ENCODE measurements at regions not wholly inside any gene's neighbourhood (a gene's known extent, or its start where the extent isn't known, plus 50 kb on each side); places are given as distances from the start of the nearest gene placed in this dataset.

- no peak overlapping the region for H3K27ac ChIP-seq
- TF ChIP-seq CTCF (IDR thresholded peaks at IDR 0.05; ENCODE audit: low read depth, low read length), result no peak
- H3K4me3 ChIP-seq (ENCODE audit: low read depth, low read length), result no peak overlapping the region
- no peak for DNase-seq
- no peaks in the 10 kb centered on the region for H3K36me3 ChIP-seq
- H3K27me3 ChIP-seq (ENCODE audit: insufficient read depth, low read depth, severe bottlenecking), result no peaks in the 10 kb centered on the region
- H3K9me3 ChIP-seq (ENCODE audit: severe bottlenecking), result no peaks in the 10 kb centered on the region
These were observed 167.3 kb upstream of the MBL2 start for GRCh38 chr10:52939894-52940293.

GRCh38 chr10:52933748-52934147 lies 161.2 kb upstream of the MBL2 start:
- H3K36me3 ChIP-seq, result no peaks in the 10 kb centered on the region
- H3K27ac ChIP-seq, result no peak overlapping the region
- no peak for TF ChIP-seq CTCF (IDR thresholded peaks at IDR 0.05; ENCODE audit: low read depth, low read length)

GRCh38 chr10:52927678-52928077 lies 155.1 kb upstream of the MBL2 start:
- no peaks in the 10 kb centered on the region for H3K9me3 ChIP-seq (ENCODE audit: severe bottlenecking)
- H3K36me3 ChIP-seq, result no peaks in the 10 kb centered on the region
- no peak for TF ChIP-seq CTCF (IDR thresholded peaks at IDR 0.05; ENCODE audit: low read depth, low read length)
- DNase-seq, result no peak
- no peak overlapping the region for H3K4me3 ChIP-seq (ENCODE audit: low read depth, low read length)
- no peak overlapping the region for H3K27ac ChIP-seq
- no peaks in the 10 kb centered on the region for H3K27me3 ChIP-seq (ENCODE audit: insufficient read depth, low read depth, severe bottlenecking)

More at GRCh38 chr10:52933748-52934147, 161.2 kb upstream of the MBL2 start:
- Histone ChIP-seq H3K4me3 (ENCODE audit: low read depth, low read length) (no peak overlapping the region), H3K27me3 (ENCODE audit: insufficient read depth, low read depth, severe bottlenecking) (no peaks in the 10 kb centered on the region), H3K9me3 (ENCODE audit: severe bottlenecking) (no peaks in the 10 kb centered on the region)
- no peak for DNase-seq

GRCh38 chr10:52923520-52923919 lies 150.9 kb upstream of the MBL2 start:
- DNase-seq, result no peak
- Histone ChIP-seq H3K27me3 (ENCODE audit: insufficient read depth, low read depth, severe bottlenecking) (no peaks in the 10 kb centered on the region), H3K36me3 (no peaks in the 10 kb centered on the region), H3K9me3 (ENCODE audit: severe bottlenecking) (no peaks in the 10 kb centered on the region), H3K27ac (no peak overlapping the region), H3K4me3 (ENCODE audit: low read depth, low read length) (no peak overlapping the region)
- no peak for TF ChIP-seq CTCF (IDR thresholded peaks at IDR 0.05; ENCODE audit: low read depth, low read length)

- H3K36me3 ChIP-seq, result no peaks in the 10 kb centered on the region
- TF ChIP-seq CTCF (IDR thresholded peaks at IDR 0.05; ENCODE audit: low read depth, low read length), result no peak
- DNase-seq, result no peak
- no peaks in the 10 kb centered on the region for H3K9me3 ChIP-seq (ENCODE audit: severe bottlenecking)
- no peaks in the 10 kb centered on the region for H3K27me3 ChIP-seq (ENCODE audit: insufficient read depth, low read depth, severe bottlenecking)
- H3K27ac ChIP-seq, result no peak overlapping the region
- no peak overlapping the region for H3K4me3 ChIP-seq (ENCODE audit: low read depth, low read length)
These were observed 146.2 kb upstream of the MBL2 start for GRCh38 chr10:52918714-52919305.

- Histone ChIP-seq H3K36me3 (no peaks in the 10 kb centered on the region), H3K27ac (no peak overlapping the region), H3K9me3 (ENCODE audit: severe bottlenecking) (no peaks in the 10 kb centered on the region), H3K4me3 (ENCODE audit: low read depth, low read length) (no peak overlapping the region), H3K27me3 (ENCODE audit: insufficient read depth, low read depth, severe bottlenecking) (no peaks in the 10 kb centered on the region)
- TF ChIP-seq CTCF (IDR thresholded peaks at IDR 0.05; ENCODE audit: low read depth, low read length), result no peak
- DNase-seq, result no peak
These were observed 142.8 kb upstream of the MBL2 start for GRCh38 chr10:52915391-52915790.

Measured in WERI-Rb-1 (cell line).